Vagina (tissue), 2 donors: ENCODE measurements at regions not wholly inside any gene's neighbourhood (a gene's known extent, or its start where the extent isn't known, plus 50 kb on each side); places are given as distances from the start of the nearest gene placed in this dataset.

Experiments used
- POLR2A ChIP-seq, 2 donors: fragments of 450-650 bp; IDR thresholded peaks; one replicate each; pipeline ENCODE4 v1.6.1; 2017; ENCODE audit warnings: antibody characterized with exemption in 2 of 2, mild to moderate bottlenecking in 2 of 2, moderate library complexity in 2 of 2
- TF ChIP-seq, protein P1 (sequence below), 3 experiments: fragments of 450-650 bp in 2 of 3; fragments of 200-600 bp in 1 of 3; sonication (generic) in 1 of 3; IDR thresholded peaks; one replicate each; pipeline ENCODE4 v1.5.1; 2017 to 2019; ENCODE audit warnings: antibody characterized with exemption in 3 of 3, mild to moderate bottlenecking in 2 of 3, moderate library complexity in 2 of 3

DNA sequence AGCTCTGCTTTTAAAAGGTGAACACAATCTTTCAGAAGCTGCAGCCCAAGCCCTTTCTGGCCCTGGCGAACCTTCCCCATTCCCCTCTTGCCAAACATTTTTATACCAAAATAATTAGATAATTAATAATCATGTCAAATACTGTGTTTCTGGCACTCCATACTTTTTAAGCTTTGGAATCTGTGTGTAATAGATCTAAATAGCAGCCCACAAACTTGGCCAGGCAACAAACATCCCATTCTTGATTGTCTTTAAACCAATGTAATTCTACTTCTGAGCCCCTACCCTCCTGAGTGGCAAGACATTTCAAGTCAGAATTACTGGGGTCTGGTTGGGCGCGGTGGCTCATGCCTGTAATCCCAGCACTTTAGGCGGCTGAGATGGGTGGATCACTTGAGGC, 137.7 kb downstream of the NAV1 start:
- TF ChIP-seq POLR2A (IDR thresholded peaks at IDR 0.05), result no peak
- TF ChIP-seq, protein P1, sequence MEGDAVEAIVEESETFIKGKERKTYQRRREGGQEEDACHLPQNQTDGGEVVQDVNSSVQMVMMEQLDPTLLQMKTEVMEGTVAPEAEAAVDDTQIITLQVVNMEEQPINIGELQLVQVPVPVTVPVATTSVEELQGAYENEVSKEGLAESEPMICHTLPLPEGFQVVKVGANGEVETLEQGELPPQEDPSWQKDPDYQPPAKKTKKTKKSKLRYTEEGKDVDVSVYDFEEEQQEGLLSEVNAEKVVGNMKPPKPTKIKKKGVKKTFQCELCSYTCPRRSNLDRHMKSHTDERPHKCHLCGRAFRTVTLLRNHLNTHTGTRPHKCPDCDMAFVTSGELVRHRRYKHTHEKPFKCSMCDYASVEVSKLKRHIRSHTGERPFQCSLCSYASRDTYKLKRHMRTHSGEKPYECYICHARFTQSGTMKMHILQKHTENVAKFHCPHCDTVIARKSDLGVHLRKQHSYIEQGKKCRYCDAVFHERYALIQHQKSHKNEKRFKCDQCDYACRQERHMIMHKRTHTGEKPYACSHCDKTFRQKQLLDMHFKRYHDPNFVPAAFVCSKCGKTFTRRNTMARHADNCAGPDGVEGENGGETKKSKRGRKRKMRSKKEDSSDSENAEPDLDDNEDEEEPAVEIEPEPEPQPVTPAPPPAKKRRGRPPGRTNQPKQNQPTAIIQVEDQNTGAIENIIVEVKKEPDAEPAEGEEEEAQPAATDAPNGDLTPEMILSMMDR (IDR thresholded peaks at IDR 0.05), result no peak
